NCI-H345 (cell line): ENCODE measurements at regions not wholly inside any gene's neighbourhood (a gene's known extent, or its start where the extent isn't known, plus 50 kb on each side); places are given as distances from the start of the nearest gene placed in this dataset.
"Not testable (repeated sequence)": the region's sequence is repeated elsewhere in the genome, so short reads cannot be mapped to it uniquely, and the experiment has no call there.

Experiments used
- DNase-seq: peaks from one replicate; lab custom pipeline; 2025; lab: John Stamatoyannopoulos, UW

DNA sequence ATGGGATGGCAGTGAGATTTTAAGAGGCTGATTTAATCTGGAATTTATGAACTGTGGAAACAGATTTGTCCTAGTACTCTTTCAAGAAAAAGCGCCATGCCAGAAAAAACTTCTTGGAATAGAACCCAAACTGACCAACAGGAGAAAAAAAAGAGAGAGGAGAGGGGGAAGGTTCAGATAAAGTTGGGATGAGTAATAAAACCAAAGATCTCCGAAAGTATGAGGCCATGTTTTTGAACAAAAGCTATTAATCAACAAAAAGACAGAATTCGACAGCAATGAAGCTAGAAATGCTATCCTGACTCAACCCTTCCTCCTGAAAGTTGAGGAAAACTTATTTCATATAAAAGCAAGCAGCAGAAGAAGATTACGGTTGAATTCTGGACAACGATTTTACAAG, 135.5 kb downstream of the CEMIP2 start:
- DNase-seq: no peak

DNA sequence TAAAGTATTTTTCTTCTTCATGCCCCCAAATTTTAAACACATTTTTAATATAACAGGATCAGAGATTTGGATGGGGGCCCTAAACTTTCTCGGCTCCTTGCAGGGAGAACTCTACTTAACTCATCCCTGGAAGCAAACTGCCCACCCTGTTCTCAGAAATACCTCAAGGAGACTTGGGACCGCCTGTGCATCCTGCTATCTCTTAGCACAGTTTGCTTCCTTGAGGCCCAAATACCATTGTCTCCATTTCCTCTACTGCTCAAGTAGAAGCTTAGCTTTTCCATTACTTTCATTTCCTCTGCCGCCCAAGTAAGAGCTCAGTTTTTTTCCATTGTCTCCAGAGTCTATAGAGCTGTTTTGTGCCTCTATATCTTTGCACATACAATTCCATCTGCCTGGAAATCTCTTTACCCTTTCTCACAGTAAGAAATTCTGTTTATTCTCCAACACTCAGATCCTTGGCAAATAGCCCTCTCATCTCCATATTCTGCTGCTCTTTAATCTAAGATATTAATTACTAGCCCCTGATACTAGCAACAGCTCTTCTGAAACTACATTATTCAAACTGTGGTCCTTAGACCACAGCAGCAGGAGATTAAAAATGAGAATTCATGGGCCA, 137.8 kb downstream of the CEMIP2 start:
- DNase-seq: no peak

DNA sequence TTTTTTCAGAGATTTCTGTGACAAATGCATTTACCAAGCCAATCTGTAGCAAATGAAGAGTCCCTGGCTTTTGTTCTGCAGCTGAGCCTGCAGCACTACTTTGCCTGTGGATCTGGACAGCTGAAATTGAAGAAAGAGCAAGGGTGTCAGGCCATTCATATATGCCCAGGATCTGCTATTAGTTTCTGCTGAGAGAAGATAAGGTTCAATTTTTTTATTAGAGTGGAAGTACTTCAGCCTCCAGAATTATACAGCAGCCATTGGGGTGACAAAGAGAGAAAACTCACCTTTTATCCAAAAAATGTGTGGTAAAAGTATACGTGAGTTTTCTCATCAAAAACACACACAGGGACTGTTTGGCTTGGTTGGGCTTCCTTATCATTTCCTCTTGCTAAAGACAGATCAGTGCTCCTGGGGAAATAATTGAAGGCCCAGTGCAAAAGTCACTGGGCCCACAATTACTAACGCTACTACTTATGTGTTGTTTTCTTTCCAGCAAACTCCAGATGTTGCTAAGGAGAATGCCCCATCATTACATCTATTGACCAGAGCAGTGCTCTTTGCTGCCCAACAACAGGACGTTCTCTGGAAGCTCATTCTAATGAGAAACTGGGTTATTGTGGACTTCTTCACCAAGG, 138.6 kb downstream of the CEMIP2 start:
- DNase-seq: no peak

DNA sequence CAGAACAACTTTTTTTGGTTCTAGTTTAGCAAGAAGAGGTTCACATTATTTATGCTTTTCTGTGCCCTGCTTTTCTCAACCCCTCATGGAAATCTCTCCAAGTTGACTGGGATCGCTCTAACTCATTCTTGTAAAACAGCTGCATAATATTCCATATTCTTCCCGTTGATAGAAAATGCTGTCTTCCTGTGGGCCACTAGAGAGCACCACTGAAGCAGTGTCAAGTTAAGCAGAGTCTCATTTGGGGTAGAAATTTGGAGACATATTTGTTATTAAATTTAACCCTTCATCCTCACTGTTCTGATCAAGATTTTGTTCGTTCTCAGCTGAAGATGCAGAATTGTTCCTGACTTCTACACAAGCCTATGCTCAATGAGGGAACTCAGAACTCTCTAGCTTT, 140.1 kb downstream of the CEMIP2 start:
- DNase-seq: no peak

DNA sequence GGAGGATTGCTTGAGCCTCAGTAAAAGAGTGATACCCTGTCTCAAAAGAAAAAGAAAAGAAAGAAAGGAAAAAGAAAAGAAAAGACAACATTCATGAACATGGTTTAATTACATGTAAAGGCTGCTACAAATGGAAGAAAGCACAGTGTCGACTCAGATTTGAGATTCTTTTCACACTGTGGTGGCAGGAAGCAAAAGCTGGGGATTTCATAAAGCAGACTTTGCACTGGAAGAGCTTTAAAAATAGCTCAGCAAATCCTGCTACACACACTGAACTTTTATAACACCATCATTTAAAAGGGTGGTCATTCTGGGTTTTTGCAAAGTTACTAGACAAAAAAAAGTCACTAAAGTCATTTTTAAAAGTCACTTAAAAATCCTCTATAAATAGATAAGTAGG, 140.8 kb downstream of the CEMIP2 start:
- no peak for DNase-seq

DNA sequence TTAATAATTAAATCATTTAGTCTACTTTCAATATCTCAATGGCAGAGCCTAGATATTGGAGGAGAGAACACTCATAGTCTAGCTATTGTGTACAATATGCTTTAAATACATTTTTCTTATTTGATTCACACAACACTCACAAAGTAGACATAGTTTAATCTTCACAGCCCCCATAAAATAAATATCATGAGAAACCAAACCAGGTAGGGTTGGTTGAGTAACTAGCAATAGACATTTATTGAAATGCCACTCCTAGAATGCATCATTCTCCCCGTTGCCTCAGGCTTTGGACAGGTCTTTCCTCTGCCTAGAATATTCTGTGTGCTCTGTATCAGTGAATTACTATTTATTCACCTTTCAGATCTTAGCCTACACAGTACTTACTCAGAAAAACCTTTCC, 141.9 kb downstream of the CEMIP2 start:
- DNase-seq: no peak

DNA sequence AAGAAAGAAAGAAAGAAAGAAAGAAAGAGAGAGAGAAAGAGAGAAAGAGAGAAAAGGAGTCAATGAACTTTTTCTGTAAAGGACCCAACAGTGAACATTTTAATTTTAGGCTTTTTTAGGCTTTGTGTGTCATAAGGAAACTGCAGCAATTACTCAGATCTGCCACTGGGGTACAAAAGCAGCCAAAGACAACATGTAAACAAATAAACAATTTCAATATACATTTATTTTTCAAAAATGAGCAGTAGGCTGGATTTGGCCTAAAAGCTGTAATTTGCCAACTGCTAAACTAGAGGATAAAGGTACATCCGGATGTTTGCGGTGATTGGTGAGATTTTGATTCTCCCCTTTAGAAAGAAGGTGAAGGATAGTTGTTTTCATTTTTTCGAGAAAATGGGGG, 143.6 kb downstream of the CEMIP2 start:
- DNase-seq: no peak

DNA sequence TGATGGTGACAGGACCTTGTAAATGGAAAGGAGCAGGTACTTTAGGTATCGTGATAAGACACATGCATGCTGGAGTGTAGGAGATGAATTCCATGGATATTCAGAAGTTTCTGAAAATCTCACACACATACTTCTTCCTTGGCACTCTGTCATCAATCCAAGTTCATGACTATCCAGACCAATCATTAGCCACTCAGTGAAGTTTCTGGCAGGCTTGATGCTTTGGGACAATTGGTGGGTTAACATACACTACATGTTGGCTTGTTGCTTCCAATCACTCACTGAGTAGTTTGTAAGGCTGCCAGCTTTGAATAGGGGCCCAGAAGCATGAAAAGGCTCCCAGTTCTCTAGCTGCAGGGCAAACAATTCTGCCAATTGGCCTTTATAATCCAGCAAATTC, 147.6 kb downstream of the CEMIP2 start:
- DNase-seq: no peak

DNA sequence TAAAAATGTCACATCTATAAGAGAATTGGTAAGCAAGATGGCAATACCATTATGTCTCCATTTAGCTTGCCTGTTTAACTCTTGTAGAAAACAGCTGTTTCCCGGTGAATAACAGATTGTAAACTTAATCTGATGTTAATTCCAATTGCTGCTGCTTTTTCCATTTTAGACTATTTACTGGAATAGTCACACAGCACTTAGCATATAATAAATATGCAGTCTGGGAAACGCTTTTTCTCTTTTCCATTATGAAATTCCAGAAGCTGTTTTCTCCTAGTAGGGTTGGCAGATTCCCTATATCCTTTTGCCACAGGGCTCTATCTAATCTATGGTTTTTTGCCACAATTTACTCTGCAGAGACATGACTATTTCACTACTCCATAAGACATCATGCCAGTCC, 148.0 kb downstream of the CEMIP2 start:
- DNase-seq: no peak

DNA sequence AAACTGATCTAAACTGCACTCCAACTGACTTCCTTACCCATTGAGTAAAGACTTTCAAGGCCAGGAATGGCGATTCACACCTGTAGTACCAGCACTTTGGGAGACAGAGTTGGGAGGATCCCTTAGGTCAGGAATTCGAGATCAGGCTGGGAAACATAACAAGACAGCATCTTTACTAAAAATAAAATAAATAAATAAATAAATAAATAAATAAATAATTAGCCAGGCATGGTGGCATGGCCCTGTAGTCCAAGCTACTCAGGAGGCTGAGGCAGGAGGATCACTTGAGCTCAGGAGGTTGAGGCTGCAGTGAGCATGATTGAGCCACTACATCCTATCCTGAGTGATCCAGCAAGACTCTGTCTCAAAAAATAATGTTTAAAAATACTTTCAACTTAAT, 148.4 kb downstream of the CEMIP2 start:
- DNase-seq: no peak

DNA sequence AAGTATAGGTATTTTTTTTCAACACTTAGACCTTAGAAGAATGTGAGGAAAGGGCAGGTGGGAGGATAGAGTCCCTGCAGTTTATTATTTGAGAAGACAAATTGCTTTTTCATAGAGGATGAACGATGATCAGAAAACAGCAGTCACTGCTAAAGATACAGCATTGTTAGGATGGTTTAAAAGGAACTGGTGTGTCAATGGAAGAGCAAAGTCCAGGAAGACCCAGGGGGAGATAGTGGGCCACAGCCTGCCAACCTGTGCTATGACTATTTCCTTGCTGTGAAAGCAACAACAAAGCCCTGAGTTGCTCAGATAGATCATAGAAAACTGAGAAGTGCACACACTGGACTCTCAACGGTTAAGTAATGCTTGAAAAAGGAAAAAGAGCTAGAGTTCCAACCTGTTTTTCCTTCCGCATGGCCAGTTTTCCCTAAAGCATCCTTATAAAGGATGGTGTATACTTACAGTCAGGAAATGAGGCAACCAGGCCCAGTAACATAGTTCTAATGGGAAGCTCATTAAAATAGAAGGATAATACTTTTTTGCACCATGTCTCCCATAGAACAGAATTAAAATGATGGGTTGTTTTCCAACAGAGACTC, 153.8 kb downstream of the CEMIP2 start:
- no peak for DNase-seq

DNA sequence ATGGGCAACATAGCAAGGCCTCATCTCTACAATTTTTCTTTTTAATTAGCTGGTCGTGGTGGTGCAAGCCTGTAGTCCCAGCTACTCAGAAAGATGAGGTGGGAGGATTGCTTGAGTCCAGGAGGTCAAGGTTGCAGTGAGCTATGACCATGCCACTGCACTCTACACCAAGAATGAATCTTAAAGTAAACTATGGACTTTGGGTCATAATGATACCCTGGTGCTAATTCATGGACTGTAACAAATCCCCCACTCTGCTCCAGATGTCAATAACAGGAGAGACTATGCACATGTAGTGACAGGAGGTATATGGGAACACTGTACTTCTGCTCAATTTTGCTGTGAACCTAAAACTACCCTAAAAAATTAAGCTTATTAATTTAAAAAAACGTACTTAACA, 155.4 kb downstream of the CEMIP2 start:
- no peak for DNase-seq

DNA sequence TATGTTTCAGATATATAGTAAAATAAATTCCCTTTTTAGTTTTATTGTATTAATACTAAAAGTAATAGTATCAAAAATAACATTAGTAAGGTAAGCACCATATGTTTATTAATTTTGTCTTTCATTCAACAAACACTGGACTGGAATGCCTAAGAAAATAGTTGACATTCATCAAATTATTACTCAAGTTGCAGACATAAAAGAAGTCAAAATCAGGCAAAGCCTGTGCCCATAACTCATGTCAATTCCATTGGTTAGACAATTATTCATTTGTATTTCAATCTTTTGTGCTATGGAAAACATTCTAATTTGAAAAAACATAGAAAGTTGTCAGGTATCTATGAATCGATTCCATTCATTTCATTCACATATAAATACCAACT, 158.9 kb downstream of the CEMIP2 start:
- DNase-seq: no peak

DNA sequence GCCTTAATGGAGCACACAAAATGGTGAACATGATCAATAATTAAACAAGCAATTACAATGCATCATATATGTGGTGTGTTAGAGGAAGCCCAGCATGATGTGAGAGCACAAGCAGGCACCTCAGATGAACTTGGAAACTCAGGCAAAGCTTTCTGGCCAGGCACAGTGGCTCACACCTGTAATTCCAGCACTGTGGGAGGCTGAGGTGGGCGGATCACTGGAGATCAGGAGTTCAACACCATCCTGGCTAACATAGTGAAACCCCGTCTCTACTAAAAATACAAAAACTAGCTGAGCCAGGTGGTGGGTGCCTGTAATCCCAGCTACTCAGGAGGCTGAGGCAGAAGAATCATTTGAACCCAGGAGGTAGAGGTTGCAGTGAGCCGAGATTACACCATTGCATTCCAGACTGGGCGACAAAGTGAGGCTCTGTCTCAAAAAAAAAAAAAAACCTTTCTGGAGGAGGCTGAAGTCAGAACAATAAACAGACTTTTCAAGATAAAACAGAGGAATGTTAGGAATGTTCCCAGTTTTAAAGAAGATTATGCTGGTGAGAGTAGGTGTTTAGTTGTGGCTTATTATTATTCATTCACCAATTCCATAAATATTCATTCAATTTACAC, 159.4 kb downstream of the CEMIP2 start:
- DNase-seq: no peak

DNA sequence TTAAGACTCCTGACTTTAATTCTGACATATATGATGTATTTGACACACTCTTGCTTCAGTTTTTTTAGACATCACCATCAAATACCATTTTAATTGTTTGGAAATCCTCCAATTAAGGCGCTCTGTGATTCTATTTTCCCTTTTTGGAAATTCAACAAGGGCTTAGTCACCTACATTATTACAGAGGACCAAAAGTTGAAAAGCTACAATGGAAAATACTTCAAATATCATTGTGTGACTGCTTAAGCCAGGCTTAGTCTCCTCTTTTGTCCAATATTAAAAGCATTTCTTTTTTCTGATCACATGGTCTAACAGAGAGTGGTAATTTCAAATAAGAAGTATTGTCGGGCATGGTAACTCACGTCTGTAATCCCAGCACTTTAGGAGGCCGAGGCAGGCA, 160.3 kb downstream of the CEMIP2 start:
- no peak for DNase-seq

DNA sequence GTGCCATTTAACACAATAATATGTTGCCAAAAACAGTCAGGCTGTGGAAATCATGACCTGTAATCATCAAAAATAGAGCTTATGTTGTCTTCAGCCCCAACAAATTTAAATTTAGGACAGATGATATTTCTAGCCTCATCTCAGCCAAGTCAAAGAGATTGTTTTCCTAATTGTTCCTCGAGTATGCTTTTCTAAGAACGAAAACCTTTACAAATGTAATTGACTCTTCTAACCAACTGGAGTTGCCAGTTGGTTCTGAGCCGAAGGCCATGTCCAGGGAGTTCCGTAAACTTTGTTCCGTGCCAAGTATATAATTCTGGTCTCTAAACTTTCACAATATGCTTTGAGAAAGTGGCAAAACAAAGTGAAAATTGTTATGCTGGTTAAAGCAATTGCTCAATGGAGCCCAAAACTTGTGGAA, 160.8 kb downstream of the CEMIP2 start:
- no peak for DNase-seq

DNA sequence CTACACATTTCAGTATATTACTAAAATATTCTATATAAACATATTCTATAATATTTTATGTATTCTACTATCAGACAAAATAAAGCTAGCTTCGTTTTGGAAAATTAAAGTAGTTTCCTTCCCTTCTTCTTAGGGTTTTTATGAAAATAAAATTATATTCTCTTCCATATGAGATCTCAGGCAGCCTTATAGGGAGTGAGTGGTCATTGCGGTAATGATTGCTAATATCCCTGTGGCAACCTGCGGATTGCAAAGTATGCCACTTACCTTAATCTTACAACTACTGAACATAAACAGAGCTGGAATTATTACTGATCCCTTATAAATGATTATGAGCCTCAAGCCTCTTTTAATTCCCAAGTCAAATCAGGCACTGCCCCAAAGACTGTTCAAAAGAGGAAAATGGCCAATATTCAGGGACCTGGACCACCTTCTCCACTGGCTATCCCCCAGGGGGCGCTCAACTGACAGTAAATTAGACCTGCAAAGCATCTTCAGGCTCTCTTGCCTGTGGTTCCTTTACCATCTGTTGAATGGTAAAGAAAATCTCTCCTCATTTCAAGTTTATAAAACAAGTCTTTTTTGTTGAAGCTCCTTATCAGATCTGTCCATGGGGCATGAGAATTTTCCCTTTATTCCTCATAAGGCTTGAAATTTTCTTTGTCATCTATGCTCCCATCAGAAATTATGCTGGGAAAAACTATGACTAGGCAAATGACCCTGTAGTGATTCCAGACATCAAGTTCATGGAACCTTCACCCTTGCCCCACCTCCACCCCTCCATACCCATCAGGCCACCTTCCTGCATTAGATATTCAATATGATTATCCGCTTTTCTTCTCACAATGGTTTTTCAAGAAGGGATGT, 163.9 kb downstream of the CEMIP2 start:
- DNase-seq: peak; percentile 55

DNA sequence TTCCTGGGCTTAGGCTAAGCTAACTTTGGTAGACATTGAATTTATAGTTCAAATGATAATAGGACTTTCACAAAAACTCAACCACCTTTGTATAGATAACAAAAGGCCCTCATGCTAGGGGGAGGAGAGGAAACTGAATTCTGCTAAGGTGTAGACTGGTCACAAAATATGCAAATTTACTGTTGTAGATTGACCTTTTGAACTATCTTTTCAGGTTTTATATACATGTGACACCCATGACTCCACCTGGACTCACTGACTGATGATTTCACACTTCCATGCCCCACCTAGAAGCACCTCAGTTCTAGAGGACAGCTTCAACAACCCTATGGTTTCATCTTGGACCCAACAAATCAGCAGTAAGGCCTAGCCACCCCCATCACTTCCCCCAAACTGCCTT, 165.7 kb downstream of the CEMIP2 start:
- no peak for DNase-seq

DNA sequence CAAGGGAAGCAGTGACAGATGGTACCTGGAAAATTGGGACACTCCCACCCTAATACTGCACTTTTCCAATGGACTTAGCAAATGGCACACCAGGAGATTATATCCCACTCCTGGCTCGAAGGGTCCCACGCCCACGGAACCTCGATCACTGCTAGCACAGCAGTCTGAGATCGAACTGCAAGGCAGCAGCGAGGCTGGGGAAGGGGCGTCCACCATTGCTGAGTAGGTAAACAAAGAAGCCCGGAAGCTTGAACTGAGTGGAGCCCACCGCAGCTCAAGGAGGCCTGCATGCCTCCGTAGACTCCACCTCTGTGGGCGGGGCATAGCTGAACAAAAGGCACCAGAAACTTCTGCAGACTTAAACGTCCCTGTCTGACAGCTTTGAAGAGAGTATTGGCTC, 172.6 kb downstream of the CEMIP2 start:
- DNase-seq: not testable (repeated sequence)

DNA sequence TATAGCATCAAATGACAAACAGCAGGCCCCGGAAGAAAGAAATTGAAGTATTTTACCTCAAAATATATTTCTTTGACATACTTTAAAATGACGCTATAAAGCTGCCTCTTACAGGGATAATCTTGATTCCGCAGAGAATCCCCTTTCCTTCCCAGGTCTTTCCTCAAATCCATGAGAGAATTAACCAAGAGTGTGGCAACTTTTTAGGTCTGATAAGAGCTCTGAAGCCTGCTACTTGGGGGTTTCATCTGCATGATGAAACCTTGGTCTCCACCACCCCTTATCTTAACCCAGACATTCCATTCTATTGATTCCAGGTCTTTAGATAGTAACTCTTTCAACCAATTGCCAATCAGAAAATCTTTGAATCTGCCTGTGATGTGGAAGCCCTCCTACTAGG, 173.8 kb downstream of the CEMIP2 start:
- no peak for DNase-seq

DNA sequence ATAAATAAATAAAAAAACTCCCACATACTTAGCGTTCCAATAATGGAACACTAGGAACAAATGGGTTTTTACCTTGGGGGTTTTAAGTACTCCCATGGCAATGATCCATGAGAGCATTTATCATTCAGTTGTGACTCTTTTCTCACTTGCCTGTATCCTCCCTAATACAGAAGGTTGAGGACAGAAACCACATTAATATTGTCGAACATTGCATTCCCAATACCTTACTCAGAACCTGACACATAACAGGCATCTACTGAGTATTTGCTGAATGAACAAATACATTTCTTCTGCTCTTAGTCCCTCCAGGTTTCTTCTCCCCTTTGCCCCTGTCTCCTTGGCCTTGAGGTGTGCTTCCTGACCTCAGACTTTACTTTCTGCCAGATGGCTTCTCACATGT, 175.9 kb downstream of the CEMIP2 start:
- DNase-seq: no peak

DNA sequence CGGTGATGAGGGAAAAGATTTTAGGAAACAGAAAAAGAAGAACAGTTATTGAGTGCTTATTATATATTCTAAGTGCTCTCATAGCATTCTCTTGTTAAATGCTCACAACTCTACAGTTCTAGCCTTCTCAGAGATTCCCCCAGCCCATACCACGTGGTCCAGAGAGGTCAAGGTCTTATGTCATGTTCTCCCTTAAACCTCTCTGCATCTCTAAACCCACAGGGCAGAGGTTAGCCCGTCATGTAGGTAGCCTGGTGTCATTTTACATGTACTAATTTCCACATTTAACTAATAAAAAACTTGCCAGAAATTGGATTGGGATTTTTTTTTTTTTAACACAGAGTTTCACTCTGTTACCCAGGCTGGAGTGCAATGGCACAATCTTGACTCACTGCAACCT, 178.0 kb downstream of the CEMIP2 start:
- no peak for DNase-seq

DNA sequence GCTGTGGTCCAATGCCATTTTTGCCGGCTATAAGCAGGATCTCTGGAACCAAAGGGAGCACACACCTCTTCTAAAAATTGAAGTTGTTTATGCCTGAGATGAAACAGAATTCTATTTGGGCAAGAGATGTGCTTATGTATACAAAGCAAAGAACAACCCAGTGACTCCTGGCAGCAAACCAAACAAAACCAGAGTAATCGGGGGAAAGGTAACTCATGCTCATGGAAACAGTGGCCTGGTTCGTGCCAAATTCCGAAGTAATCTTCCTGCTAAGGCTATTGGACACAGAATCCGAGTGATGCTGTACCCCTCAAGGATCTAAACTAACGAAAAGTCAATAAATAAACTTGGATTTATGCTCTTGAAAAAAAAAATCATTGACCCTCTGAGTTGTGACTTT, 178.7 kb downstream of the CEMIP2 start:
- DNase-seq: no peak
